Panc1 (cell line): ENCODE measurements at regions not wholly inside any gene's neighbourhood (a gene's known extent, or its start where the extent isn't known, plus 50 kb on each side); places are given as distances from the start of the nearest gene placed in this dataset.

Source experiments
- ATAC-seq: fragments of 200-7000 bp; cut with Tn5 transposase; 2 replicates; pipeline ENCODE4 v1.9.1; 2020; ENCODE audit warnings: mild to moderate bottlenecking, moderate library complexity
- BruUV-seq: library from RNA; stranded (reverse); fragments of 400-500 nt; replicated peaks from 2 replicates; lab custom pipeline; 2021; lab: Mats Ljungman, UMichigan
- CTCF ChIA-PET: fragments of 300-600 bp; sonication (Branson Sonifier 250); formaldehyde crosslinking; loops from one replicate; lab custom pipeline; 2022; ENCODE audit warnings: antibody characterized with exemption; lab: Charles Lee
- POLR2A ChIA-PET: fragments of 300-600 bp; sonication (Branson Sonifier 250); formaldehyde crosslinking; loops from one replicate; lab custom pipeline; 2022; ENCODE audit warnings: antibody characterized with exemption; lab: Charles Lee
- DNase-seq: peaks from one replicate; pipeline ENCODE4 v3.0.0-alpha.2; 2010; ENCODE audit warnings: low read depth, low spot score
- H3K27ac ChIP-seq: 2 replicates; pipeline ENCODE4 v1.5.1; 2011; ENCODE audit warnings: mild to moderate bottlenecking, low read length, inconsistent platforms
- H3K27me3 ChIP-seq: fragments of 200-500 bp; sonication (Bioruptor generic); 2 replicates; pipeline ENCODE4 v1.6.0; 2014; ENCODE audit warnings: low read length, inconsistent platforms; ENCODE audit not compliant: control insufficient read depth, insufficient read depth
- H3K36me3 ChIP-seq: fragments of 200-500 bp; sonication (Bioruptor generic); 2 replicates; pipeline ENCODE4 v1.5.1; 2014; ENCODE audit warnings: inconsistent platforms, mild to moderate bottlenecking, low read length, moderate library complexity; ENCODE audit not compliant: control insufficient read depth, insufficient read depth
- H3K4me1 ChIP-seq: 2 replicates; pipeline ENCODE4 v1.5.1; 2011; ENCODE audit warnings: inconsistent platforms, mild to moderate bottlenecking, low read length, moderate library complexity; ENCODE audit not compliant: control insufficient read depth, insufficient read depth
- H3K4me3 ChIP-seq, 2 experiments: 2 replicates each; pipeline ENCODE4 v1.5.1; 2011 to 2012; ENCODE audit warnings: low read depth in 2 of 2, low read length in 2 of 2, mild to moderate bottlenecking in 2 of 2, inconsistent platforms in 1 of 2, moderate library complexity in 1 of 2
- H3K9me3 ChIP-seq: fragments of 200-500 bp; sonication (Bioruptor generic); 2 replicates; pipeline ENCODE4 v1.5.1; 2014; ENCODE audit warnings: low read depth, mild to moderate bottlenecking, inconsistent platforms, low read length, moderate library complexity; ENCODE audit not compliant: control insufficient read depth, insufficient read depth
- CTCF ChIP-seq: fragments of 450-650 bp; IDR thresholded peaks from 2 replicates; pipeline ENCODE4 v1.5.1; 2017; ENCODE audit warnings: mild to moderate bottlenecking
- POLR2AphosphoS5 ChIP-seq: IDR thresholded peaks from 2 replicates; pipeline ENCODE4 v1.6.1; 2012; ENCODE audit warnings: mild to moderate bottlenecking, low read depth, low read length, moderate library complexity
- SIN3A ChIP-seq: IDR thresholded peaks from 2 replicates; pipeline ENCODE4 v1.6.1; 2012; ENCODE audit warnings: low read depth, mild to moderate bottlenecking, low read length, moderate library complexity, borderline replicate concordance; ENCODE audit not compliant: insufficient read depth
- TCF7L2 ChIP-seq: IDR thresholded peaks from 2 replicates; pipeline ENCODE4 v1.6.1; 2011; ENCODE audit warnings: mild to moderate bottlenecking, low read depth, low read length, inconsistent platforms
- in situ Hi-C: cut with HindIII; loops from 2 replicates; pipeline ENCODE4 v1.10.0; 2016; ENCODE audit warnings: low sequenced_read_pairs, low pct_unique_long_range_greater_than_20kb
- intact Hi-C: fragments of 100-400 bp; cut with micrococcal nuclease; formaldehyde crosslinking; loops from one replicate; pipeline ENCODE4 v1.10.0; 2022; ENCODE audit not compliant: unreplicated experiment
- TF ChIP-seq, protein P1 (sequence below), 2 experiments: IDR thresholded peaks; 2 replicates each; pipeline ENCODE4 v1.6.1; 2011 to 2012; ENCODE audit warnings: low read depth in 2 of 2, control low read depth in 1 of 2, low read length in 1 of 2, mild to moderate bottlenecking in 1 of 2, moderate library complexity in 1 of 2; ENCODE audit not compliant: insufficient read depth in 1 of 2

- intact Hi-C loops (no loop called here), in situ Hi-C loops (no loop called here)
- no peaks in the 10 kb centered on the region for H3K9me3 ChIP-seq
- no TSS peak for BruUV-seq
- no peak overlapping the region for H3K27ac ChIP-seq
- no peaks in the 10 kb centered on the region for H3K4me1 ChIP-seq
- ChIA-PET CTCF (no interaction called here), POLR2A (no interaction called here)
- no peaks in the 10 kb centered on the region for H3K36me3 ChIP-seq
- no peak overlapping the region for H3K4me3 ChIP-seq
- no peaks in the 10 kb centered on the region for H3K27me3 ChIP-seq
- no peak for DNase-seq
- ATAC-seq: no peak
- no peak for TF ChIP-seq CTCF
- TF ChIP-seq POLR2AphosphoS5: no peak
- TF ChIP-seq, protein P1, sequence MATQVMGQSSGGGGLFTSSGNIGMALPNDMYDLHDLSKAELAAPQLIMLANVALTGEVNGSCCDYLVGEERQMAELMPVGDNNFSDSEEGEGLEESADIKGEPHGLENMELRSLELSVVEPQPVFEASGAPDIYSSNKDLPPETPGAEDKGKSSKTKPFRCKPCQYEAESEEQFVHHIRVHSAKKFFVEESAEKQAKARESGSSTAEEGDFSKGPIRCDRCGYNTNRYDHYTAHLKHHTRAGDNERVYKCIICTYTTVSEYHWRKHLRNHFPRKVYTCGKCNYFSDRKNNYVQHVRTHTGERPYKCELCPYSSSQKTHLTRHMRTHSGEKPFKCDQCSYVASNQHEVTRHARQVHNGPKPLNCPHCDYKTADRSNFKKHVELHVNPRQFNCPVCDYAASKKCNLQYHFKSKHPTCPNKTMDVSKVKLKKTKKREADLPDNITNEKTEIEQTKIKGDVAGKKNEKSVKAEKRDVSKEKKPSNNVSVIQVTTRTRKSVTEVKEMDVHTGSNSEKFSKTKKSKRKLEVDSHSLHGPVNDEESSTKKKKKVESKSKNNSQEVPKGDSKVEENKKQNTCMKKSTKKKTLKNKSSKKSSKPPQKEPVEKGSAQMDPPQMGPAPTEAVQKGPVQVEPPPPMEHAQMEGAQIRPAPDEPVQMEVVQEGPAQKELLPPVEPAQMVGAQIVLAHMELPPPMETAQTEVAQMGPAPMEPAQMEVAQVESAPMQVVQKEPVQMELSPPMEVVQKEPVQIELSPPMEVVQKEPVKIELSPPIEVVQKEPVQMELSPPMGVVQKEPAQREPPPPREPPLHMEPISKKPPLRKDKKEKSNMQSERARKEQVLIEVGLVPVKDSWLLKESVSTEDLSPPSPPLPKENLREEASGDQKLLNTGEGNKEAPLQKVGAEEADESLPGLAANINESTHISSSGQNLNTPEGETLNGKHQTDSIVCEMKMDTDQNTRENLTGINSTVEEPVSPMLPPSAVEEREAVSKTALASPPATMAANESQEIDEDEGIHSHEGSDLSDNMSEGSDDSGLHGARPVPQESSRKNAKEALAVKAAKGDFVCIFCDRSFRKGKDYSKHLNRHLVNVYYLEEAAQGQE (IDR thresholded peaks at IDR 0.05; ENCODE audit: insufficient read depth in 1 of 2, low read depth in 2 of 2, low read length in 1 of 2): no peak
- no peak for TF ChIP-seq SIN3A
- no peak for TF ChIP-seq TCF7L2
Measured at GRCh38 chr9:107660976-107661375, 171.4 kb upstream of the KLF4 start.

DNA sequence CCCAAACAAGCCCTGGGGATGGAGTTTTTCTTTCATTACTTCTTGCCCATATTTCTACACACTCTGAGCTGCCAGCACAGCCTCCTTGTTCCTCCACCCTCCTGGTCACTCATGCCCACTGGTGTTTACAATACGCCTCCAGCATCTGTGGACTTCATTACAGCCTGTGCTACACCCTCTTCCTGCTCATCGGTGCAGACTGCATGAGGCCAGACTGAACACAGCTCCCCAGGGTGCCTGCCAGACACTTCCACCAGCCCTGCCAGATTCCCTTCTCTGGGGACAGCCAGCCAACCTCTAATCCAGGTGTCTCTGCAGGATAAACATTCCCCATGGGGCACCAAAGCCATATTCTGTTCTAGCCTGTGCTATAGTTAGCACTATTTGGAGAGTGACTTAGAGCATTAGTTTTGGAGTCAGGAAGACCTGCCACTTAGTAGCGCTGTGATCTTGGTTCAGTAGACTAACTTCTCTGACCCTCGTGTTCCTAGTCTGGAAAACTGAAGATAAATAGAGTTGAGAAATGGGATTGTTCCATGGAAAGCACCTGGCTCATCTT lies 163.8 kb upstream of the KLF4 start:
- H3K4me3 ChIP-seq: no peak overlapping the region
- no peaks in the 10 kb centered on the region for H3K36me3 ChIP-seq
- H3K27me3 ChIP-seq: no peaks in the 10 kb centered on the region
- CTCF ChIA-PET: no interaction called here
- in situ Hi-C loops (no loop called here), intact Hi-C loops (no loop called here)
- no peak for DNase-seq
- no TSS peak for BruUV-seq
- H3K9me3 ChIP-seq: no peaks in the 10 kb centered on the region
- H3K27ac ChIP-seq: no peak overlapping the region
- no peaks in the 10 kb centered on the region for H3K4me1 ChIP-seq
- POLR2A ChIA-PET: no interaction called here
- TF ChIP-seq, protein P1 (IDR thresholded peaks at IDR 0.05; ENCODE audit: insufficient read depth in 1 of 2, low read depth in 2 of 2, low read length in 1 of 2): no peak
- TF ChIP-seq POLR2AphosphoS5 (no peak), SIN3A (no peak), TCF7L2 (no peak), CTCF (no peak)
- ATAC-seq: no peak
